Retina (tissue), 1 donor: ENCODE measurements at regions not wholly inside any gene's neighbourhood (a gene's known extent, or its start where the extent isn't known, plus 50 kb on each side); places are given as distances from the start of the nearest gene placed in this dataset.
"Not testable (repeated sequence)": the region's sequence is repeated elsewhere in the genome, so short reads cannot be mapped to it uniquely, and the experiment has no call there.

Source experiments
- DNase-seq: peaks from one replicate; pipeline ENCODE4 v3.0.0-alpha.2; 2016

GRCh38 chr6:141969768-141970415 lies 162.8 kb upstream of the GJE1 start:
- not testable (repeated sequence) for DNase-seq

- no peak for DNase-seq
These were observed 163.5 kb upstream of the GJE1 start for GRCh38 chr6:141969201-141969600.

GRCh38 chr6:141968632-141969031 lies 164.1 kb upstream of the GJE1 start:
- DNase-seq: no peak

- DNase-seq: no peak
These were observed 167.6 kb upstream of the GJE1 start for GRCh38 chr6:141965016-141965545.

- no peak for DNase-seq
These were observed 169.0 kb upstream of the GJE1 start for GRCh38 chr6:141963543-141964295.

- DNase-seq: no peak
These were observed 175.5 kb upstream of the GJE1 start for GRCh38 chr6:141957271-141957670.

GRCh38 chr6:141956868-141957267 lies 175.9 kb upstream of the GJE1 start:
- no peak for DNase-seq

GRCh38 chr6:141956046-141956761 lies 176.5 kb upstream of the GJE1 start:
- no peak for DNase-seq

GRCh38 chr6:141953072-141953471 lies 179.7 kb upstream of the GJE1 start:
- no peak for DNase-seq

GRCh38 chr6:141946502-141946901 lies 186.2 kb upstream of the GJE1 start:
- no peak for DNase-seq

- no peak for DNase-seq
These were observed 194.1 kb upstream of the GJE1 start for GRCh38 chr6:141938664-141939063.

GRCh38 chr6:141932685-141933084 lies 200.0 kb upstream of the GJE1 start:
- no peak for DNase-seq

- not testable (repeated sequence) for DNase-seq
These were observed 206.4 kb upstream of the GJE1 start for GRCh38 chr6:141926200-141926900.

- no peak for DNase-seq
These were observed 207.7 kb upstream of the GJE1 start for GRCh38 chr6:141925001-141925400.

GRCh38 chr6:141922898-141923297 lies 209.8 kb upstream of the GJE1 start:
- no peak for DNase-seq

GRCh38 chr6:141916682-141917505 lies 215.8 kb upstream of the GJE1 start:
- not testable (repeated sequence) for DNase-seq

GRCh38 chr6:141914646-141915045 lies 218.1 kb upstream of the GJE1 start:
- DNase-seq: no peak

GRCh38 chr6:141906569-141907080 lies 226.1 kb upstream of the GJE1 start:
- DNase-seq: no peak

GRCh38 chr6:141890661-141891060 lies 242.1 kb upstream of the GJE1 start:
- DNase-seq: no peak

- no peak for DNase-seq
These were observed 247.9 kb upstream of the GJE1 start for GRCh38 chr6:141884850-141885249.

GRCh38 chr6:141878686-141879085 lies 254.0 kb upstream of the GJE1 start:
- DNase-seq: no peak
